GM18507 (cell line): ENCODE measurements at regions not wholly inside any gene's neighbourhood (a gene's known extent, or its start where the extent isn't known, plus 50 kb on each side); places are given as distances from the start of the nearest gene placed in this dataset.

Experiments
- DNase-seq: peaks from one replicate; pipeline ENCODE4 v3.0.0; 2011; ENCODE audit warnings: low read depth; ENCODE audit not compliant: insufficient read length; ENCODE audit errors: extremely low spot score
- FAIRE-seq: peaks from 2 replicates; lab custom pipeline; 2011; peaks lifted over from hg19 to GRCh38; lab: Jason Lieb, UNC

DNA sequence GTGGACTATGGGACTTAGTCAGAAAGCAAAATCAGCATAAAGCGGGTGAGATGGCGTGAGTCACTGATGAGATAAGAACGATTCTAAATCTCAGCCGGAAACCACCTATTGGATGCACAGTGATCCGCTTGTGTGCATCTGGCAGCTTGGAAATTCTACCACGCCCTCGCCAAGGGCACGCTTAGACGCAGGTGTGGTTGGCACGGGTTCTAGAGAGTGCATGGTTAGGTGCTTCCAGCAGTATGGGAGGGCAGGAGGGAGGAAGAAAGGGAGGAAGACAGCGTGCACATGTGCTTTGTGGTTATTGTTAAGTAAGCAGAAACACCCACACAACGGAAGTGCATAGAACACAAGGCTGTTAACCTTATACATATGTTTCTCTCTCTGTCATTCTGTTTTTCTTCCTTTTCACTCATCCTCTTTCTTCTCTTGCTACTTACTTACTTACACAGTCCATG, 374.0 kb upstream of the ASIC2 start:
- FAIRE-seq = no peak
- DNase-seq = no peak

DNA sequence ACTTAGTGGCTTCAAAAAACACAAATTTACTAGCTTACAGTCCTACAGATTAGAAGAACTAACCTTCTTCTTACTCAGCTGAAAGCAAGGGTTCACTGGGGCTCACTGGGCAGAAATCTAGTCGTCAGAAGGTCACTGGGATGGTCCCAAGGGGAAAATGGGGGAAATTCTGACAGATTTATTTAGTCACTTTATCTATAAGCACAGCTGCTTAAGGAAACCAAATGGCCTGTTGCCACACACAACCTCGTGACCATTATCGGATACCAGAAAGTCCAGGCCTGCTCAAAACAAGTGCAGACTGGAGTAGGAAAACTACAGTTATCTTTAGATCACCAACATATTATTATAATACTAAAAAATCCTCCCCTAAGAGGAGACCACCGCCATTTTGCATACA, 374.6 kb upstream of the ASIC2 start:
- no peak for FAIRE-seq
- no peak for DNase-seq

DNA sequence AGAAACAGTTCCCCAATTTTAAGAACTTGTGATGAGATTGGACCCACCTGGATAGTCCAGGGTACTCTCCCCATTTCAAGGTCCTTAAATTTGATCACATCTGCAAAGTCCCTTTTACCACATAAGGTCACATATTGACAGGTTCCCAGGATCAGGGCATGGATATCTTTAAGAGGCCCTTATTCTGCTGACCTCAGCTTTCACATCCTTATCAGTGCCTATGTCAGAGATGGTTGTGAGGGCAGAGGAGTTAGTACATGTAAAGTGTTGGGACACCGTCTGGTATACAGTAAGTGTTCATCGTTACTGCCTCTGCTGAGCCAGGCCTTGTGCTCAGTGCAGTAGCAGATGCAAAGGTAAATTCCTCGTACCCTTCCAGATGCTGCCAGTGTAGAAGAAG, 375.4 kb upstream of the ASIC2 start:
- no peak for FAIRE-seq
- DNase-seq = no peak

DNA sequence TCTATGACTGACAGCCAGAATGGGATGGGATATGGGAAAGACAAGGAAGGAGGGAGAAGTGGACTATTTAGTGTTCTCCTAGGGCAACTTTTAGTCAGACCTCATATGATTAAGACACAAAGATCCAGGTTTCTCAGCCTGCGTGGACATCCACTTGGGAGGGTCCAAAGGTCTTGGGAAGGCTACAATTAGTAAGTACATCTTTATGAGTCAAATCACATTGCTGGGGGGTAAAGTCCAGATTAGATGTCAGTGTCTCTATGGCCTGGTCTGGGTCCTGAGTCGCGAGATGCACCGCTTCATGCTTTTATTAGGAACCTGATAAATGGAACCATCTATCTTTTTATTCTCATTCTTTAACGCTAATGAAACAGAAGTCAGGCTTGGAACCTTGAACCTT, 378.4 kb upstream of the ASIC2 start:
- DNase-seq (no peak), FAIRE-seq (no peak)

DNA sequence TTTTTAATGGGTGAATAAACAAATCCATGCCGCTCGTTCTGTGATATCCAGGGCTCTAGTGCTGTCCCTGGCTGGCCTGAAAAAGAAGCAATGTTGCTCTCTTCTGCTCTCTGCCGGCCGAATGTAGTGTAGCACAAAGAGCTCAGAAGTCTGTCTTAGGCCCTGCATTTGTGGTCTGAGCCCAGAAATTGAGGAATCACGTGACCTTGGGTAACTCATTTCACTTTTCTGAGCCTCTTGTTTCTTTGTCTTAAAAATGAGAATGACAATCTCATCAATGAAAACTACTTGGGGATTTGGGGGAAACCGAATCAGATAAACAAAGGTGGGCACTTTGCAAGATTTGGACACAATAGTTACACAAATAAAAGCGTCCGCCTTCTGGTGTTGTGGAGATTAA, 381.6 kb upstream of the ASIC2 start:
- peak; percentile 89 for FAIRE-seq

DNA sequence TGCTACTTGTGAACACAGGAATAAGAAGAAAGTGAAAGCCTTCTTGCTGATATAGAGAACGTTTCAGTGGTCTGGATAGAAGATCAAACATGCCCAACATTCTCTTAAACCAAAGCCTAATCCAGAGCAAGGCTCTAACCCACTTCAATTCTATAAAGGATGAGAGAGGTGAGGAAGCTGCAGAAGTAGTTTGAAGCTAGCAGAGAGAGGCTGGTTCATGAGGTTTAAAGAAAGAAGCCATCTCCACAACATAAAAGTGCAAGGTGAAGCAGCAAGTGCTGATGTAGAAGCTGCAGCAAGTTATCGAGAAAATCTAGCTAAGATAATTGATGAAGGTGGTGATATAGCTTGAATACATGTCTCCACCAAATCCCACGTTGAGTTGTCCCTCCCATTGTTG, 383.3 kb upstream of the ASIC2 start:
- FAIRE-seq = no peak
- DNase-seq = no peak

More for the DNA sequence above, 381.6 kb upstream of the ASIC2 start:
- peak; percentile 35 for DNase-seq

DNA sequence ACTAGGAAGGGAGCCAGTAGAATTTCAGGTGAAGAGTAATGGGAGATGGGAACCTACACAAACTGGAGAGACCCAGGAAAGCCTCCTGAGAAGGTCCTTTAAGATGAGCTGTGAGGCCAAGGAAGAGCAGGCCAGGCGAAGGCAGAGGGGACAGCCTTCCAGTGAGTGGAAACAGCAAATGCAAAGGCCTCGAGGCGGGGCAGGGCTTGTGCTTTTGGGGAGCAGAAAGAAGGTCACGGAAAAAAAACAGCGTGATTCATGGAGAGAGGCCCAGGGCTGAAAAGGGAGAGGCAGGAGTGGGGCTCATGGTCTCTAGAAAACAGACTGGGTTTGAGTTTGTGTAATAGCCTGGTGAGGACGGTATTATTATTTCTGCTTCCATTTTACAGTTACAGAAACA, 386.5 kb upstream of the ASIC2 start:
- DNase-seq (no peak), FAIRE-seq (no peak)

DNA sequence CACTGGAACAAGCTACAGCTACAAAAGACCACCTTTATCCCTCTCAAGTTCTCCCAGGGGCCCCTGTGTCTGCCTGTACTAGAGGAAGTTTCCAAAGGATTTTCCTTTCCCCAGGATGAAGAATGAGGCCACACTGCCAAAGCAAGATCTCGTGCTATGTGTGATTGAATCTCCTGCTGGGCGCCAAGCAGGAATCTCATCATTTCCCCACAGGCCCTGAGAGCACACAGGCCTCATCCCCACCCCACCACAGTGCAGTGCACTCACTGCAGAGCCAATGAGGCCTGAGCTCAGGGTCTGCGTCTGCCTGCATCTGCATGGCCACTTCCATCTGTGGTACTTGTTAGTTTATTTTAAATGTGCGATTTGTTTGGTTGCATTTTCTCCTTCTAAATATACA, 387.4 kb upstream of the ASIC2 start:
- no peak for FAIRE-seq

DNA sequence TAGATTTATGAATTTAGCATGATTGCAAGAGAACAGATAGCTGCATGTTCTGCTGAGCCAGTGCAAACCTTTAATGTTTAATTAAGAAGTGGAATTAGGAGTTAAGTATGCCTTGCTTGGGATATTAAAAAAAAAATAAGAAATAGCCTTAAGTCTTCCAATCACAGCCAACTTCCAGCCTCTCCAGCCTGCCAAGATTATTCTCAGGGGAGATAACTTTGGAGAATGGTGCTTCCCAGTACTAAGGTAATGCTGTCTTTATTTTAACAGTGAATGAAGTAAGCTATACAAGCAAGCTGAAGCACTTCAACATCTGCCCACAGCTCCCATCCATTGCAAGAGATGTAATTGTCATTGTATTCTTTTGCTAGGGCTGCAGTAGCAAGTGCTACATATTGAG, 389.5 kb upstream of the ASIC2 start:
- FAIRE-seq = no peak
- no peak for DNase-seq

More for the DNA sequence above, 387.4 kb upstream of the ASIC2 start:
- no peak for DNase-seq

DNA sequence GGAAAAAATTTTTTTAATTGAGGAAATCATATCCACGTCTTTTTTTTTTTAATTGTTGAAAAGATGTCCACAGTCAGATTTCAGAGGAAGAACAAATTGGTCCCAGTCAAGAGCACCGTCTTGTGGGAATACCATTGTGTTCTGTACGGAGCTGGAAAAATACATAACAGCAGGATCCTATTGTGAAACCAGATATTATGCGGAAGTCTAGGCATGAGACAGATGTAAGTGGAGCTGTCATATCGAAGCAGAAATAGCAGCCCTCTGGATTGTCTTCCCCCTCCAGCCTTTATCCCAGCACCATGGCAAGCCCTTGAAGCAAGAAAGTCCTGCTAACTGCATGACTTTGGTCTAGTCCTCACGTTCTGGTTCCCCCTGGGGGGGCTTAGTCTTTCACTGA, 391.6 kb upstream of the ASIC2 start:
- FAIRE-seq = no peak

DNA sequence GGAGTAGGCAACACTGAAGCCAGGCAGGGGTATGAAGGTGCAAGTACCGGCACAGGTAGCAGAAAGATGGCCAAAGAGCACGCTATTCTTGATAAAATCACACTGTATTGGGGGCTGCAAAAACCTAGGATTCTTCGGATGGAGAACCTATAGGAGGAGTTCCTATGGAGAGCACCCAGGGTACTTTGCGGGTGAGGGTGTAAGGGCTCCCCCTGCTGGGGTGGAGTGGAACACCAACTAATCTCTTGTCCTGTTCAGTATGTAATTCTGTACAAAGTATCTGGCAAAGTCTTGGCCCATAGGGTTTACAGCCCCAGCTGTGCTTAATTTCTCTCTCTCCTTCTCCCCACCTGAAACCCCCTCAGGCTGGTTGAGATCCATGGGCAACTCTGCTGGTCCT, 393.1 kb upstream of the ASIC2 start:
- FAIRE-seq (no peak), DNase-seq (peak; percentile 7)

More for the DNA sequence above, 391.6 kb upstream of the ASIC2 start:
- DNase-seq = no peak

DNA sequence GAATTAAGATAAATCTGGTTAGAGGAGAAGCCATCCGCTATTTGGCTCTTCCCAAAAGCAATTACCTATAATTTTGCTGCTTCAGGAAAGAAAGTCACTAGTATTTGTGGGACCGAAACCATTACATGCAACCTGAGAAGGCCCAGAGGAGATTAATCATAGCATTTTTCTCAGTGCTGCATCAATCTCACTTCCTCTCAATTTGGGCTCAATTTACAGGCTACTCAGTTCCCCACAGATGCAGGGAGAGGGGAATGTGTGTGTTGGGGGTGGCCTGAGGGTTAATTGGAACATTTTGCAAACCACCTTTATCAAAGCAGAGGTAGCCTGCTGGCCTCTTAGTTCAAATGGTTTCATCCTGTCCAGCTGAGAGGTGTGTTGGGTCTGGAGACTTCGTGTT, 394.7 kb upstream of the ASIC2 start:
- DNase-seq (no peak), FAIRE-seq (no peak)

DNA sequence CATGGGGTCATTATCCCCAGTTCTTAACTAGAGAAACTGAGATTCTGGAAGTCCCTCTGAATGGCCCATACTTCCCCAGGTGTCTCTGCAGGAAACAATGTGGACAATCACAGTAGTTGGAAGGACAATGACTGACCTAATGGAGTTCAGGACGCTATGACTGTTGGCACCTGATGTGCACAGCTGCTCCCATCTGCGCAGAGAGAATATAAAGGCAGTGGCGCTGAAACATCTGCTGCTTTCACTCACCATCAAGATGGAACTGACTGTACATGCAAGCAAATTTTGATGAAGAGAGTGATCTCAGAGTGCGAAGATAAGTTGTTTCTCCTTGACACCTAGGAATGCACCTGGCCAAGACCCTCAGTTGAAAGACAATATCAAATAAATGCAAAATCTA, 395.7 kb upstream of the ASIC2 start:
- FAIRE-seq (no peak), DNase-seq (no peak)

DNA sequence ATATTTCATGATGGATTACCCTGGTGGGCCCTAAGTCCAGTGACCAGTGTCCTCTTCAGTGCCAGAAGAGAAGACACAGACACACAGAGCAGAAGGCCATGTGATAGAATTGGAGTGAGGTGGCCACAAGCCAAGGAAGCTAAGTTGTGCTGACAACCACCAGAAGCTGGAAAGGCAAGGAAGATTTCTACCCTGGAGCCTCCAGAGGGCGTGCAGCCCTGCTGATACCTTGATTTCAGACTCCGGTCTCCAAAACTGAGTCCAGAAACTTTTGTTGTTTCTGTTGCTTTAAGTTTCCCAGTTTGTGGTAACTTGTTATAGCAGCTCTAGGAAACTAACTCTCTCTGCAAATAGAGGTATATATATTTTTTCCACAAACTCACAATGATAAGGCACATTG, 396.6 kb upstream of the ASIC2 start:
- no peak for FAIRE-seq
- DNase-seq = no peak

DNA sequence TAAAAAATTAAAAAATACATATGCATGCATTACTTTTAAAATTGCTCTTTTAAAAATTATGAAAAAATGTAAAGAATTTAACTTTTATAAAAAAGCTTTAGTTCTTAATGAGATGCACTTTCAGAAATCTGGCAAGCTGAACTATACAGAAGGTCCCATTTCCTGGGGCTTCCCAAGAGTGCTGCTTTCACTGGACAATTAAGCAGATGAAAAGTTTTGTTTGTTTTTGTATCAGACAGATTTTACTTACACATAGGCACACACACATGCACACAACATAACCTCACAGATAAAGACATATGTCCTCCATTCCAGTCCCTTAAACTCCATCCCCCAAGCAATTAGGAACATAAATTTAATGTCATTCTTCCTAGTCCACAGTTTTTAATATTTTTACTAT, 402.3 kb upstream of the ASIC2 start:
- FAIRE-seq = no peak
- no peak for DNase-seq

DNA sequence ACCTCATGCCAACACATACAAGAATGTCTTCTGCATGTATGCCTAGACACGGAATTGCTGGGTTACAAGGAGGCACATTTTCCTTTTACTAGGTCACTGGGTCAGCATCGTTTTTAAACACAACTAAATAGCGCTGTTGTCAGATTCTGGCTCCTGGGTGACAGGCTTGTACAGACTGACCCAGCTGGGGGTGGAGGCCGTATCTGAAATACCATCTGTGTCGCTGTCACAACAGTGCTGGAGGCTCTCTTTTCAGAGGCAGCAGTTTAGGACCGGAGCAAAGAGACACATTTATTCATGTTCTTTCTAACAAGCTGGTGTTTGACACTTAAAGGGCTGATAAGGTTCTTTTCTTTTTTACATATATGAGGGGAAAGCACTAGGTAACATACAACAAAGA, 403.0 kb upstream of the ASIC2 start:
- FAIRE-seq (no peak), DNase-seq (no peak)

DNA sequence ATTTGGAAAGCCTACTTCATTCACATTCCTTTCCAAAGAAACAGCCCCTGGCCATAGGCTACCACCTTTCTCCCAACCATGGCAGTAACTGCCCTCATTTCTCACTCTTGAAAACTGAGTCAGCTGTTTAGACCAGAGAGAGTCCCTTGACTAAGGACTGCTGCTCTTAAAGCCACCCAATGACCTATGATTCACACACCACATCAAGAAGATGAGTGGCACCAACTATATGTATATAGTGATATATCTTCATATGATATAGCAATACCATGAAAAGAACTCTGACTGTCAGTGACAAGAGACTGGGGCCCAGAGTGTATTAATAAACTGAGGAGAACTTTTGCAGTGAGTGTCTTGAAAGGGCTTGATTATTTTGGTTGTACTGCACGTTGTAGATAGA, 404.5 kb upstream of the ASIC2 start:
- no peak for DNase-seq
- no peak for FAIRE-seq

DNA sequence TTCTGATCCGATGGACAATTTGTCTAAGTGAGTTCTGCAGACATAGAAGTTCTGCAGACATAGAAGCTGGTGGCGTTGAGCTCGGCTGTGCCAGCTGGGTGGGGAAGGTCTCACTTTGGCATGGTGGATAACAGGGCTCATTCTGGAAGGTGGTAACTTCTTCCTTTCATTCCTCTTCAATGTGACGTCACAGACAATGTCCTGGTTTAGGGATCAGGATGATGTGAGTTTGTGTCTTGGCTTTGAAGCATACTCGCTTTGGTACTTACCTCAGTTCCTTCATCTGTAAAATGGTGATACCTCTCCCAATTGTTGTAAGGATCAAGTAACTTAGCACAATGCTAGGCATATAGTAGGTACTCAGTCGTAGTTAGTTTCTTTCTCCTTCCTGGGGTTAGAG, 408.8 kb upstream of the ASIC2 start:
- DNase-seq (no peak), FAIRE-seq (no peak)

DNA sequence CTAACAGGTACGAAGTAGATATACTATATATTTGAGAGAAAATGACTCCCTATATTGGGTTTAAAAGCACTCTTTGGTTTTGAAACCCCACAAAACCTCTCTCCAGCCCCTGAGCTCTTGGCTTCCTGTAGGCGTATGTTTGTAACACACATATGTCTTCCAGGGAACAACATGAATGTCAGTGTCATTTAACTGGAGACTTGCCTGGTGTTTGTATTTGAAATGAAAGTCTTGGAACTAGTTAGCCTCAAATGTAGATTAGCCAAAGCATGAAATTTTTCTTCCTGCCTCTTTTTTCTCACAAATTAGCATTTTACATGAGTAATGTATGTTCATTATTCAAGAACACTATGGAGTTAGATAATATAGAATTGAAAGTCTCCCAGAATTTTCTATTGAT, 411.8 kb upstream of the ASIC2 start:
- DNase-seq = no peak
- FAIRE-seq = no peak

DNA sequence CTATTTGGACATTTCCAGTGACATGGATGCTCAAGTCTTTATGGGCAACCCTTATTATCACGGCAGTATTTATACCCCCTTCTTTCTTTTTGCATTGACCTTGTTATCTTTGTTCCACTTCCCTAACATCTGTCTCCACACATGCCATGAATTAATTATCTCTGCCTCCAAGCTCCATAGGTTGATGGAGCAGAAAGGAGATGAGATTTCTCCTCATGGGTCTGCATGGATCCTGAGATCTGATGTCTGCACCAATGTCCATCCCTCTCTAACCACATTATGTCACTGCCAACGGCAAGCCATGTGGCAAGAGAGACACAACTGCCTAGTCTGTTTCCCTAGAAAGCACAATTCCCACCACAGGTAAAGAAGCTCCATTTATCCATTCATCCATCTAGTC, 416.8 kb upstream of the ASIC2 start:
- DNase-seq (no peak), FAIRE-seq (no peak)

DNA sequence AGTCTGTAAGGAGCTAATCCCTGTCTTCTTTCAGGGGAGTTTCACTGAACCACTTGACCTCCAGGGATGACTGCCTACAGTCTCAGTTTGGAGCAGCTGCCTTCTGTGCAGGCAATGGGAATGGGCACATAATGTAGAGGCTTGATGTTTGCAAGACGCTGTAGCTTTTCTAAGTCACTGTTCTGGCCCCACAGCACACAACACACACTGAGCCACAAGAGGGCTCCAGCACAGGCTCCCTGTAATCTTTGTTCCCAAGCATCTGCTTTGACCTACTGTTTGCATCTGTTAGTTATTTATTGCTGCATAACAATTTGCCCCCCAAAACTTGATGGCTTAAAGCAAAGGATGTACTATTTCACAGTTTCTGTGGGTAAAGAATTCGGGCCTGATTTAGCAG, 419.0 kb upstream of the ASIC2 start:
- DNase-seq = no peak
- no peak for FAIRE-seq

DNA sequence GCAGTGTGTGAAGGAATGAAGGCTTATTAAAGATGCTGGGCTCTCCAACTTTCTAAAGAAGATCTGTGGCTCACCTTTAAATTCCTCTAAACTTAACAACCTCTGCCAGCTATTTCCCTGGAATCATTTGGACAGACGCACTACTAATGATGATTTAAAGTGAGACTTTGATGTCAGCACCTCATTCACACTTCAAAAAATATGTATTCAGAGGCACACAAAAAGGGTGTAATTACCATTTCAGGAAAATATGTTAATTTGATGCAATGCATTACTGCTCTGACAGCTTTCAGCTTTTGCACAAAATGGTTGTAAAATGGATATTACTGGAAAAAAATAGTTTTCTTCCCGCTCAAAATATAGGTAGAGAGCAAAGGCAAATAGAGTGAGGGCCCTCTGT, 423.9 kb upstream of the ASIC2 start:
- no peak for FAIRE-seq
- DNase-seq = no peak
